ENCODE measurements at regions not wholly inside any gene's neighbourhood (a gene's known extent, or its start where the extent isn't known, plus 50 kb on each side); places are given as distances from the start of the nearest gene placed in this dataset.
A peak's percentile ranks its signal among the peaks of the same experiment; 100 is the strongest.

GRCh38 chr21:38925478-38925877 is 119.7 kb downstream of the ETS2 start:
- Histone ChIP-seq H3K27ac (ENCODE audit: extremely low read depth, low read depth, low read length) (no peak overlapping the region), H3K4me3 (ENCODE audit: low read depth, low read length) (no peak overlapping the region), H3K9me3 (ENCODE audit: control insufficient read depth, insufficient read depth, low read depth, low read length) (no peaks in the 10 kb centered on the region), H3K4me1 (ENCODE audit: control insufficient read depth, insufficient read depth, low read length) (no peaks in the 10 kb centered on the region), H3K36me3 (ENCODE audit: control insufficient read depth in 2 of 2, insufficient read depth in 1 of 2, low read length in 2 of 2) (no peaks in the 10 kb centered on the region)
- ChIA-PET CTCF (interaction anchor here (0.7 kb wide), 1 partner anchor 10 kb away, joined by 3 read pairs; no protein-coding TSS in a partner anchor), POLR2A (no interaction called here)
- TF ChIP-seq ZBTB1 (tag by site-specific recombination; IDR thresholded peaks at IDR 0.05) = no peak
- TF ChIP-seq TRIM28 (IDR thresholded peaks at IDR 0.05; ENCODE audit: borderline replicate concordance, low read length) = no peak
- no peak for TF ChIP-seq ZNF148 (tag by site-specific recombination; IDR thresholded peaks at IDR 0.05; ENCODE audit: borderline replicate concordance)
- no peak for TF ChIP-seq ZNF26 (tag by site-specific recombination; IDR thresholded peaks at IDR 0.05)
- no peak for TF ChIP-seq ZSCAN4 (tag by site-specific recombination; IDR thresholded peaks at IDR 0.05)
- TF ChIP-seq ZNF140 (tag by site-specific recombination; IDR thresholded peaks at IDR 0.05) = no peak
- TF ChIP-seq HOXC10 (CRISPR knock-in tag; IDR thresholded peaks at IDR 0.05) = no peak
- TF ChIP-seq ZBTB17 (tag by site-specific recombination; IDR thresholded peaks at IDR 0.05) = no peak
- TF ChIP-seq BCL11B (tag by site-specific recombination; IDR thresholded peaks at IDR 0.05; ENCODE audit: low read depth) = no peak
- TF ChIP-seq ZNF48 (tag by site-specific recombination; IDR thresholded peaks at IDR 0.05) = no peak
- no peak for TF ChIP-seq ZNF707 (tag by site-specific recombination; IDR thresholded peaks at IDR 0.05)
- TF ChIP-seq HOXA7 (CRISPR knock-in tag; IDR thresholded peaks at IDR 0.05; ENCODE audit: borderline replicate concordance) = no peak

- ChIA-PET POLR2A (no interaction called here), CTCF (no interaction called here)
- Histone ChIP-seq H3K27ac (ENCODE audit: extremely low read depth, low read depth, low read length) (no peak overlapping the region), H3K4me1 (ENCODE audit: control insufficient read depth, insufficient read depth, low read length) (no peaks in the 10 kb centered on the region), H3K9me3 (ENCODE audit: control insufficient read depth, insufficient read depth, low read depth, low read length) (no peaks in the 10 kb centered on the region), H3K36me3 (ENCODE audit: control insufficient read depth in 2 of 2, insufficient read depth in 1 of 2, low read length in 2 of 2) (no peaks in the 10 kb centered on the region), H3K4me3 (ENCODE audit: low read depth, low read length) (no peak overlapping the region)
- no peak for TF ChIP-seq ZNF621 (tag by site-specific recombination; IDR thresholded peaks at IDR 0.05)
- peak; percentile 93 for TF ChIP-seq ZNF623 (tag by site-specific recombination; IDR thresholded peaks at IDR 0.05)
- no peak for TF ChIP-seq ZNF488 (tag by site-specific recombination; IDR thresholded peaks at IDR 0.05)
- no peak for TF ChIP-seq ZNF292 (tag by site-specific recombination; IDR thresholded peaks at IDR 0.05; ENCODE audit: borderline replicate concordance, low read depth)
- no peak for TF ChIP-seq ZNF138 (tag by site-specific recombination; IDR thresholded peaks at IDR 0.05; ENCODE audit: borderline replicate concordance)
These were observed 119.2 kb downstream of the ETS2 start for GRCh38 chr21:38924954-38925353.

- Histone ChIP-seq H3K4me3 (ENCODE audit: low read depth, low read length) (no peak overlapping the region), H3K4me1 (ENCODE audit: control insufficient read depth, insufficient read depth, low read length) (no peaks in the 10 kb centered on the region), H3K9me3 (ENCODE audit: control insufficient read depth, insufficient read depth, low read depth, low read length) (no peaks in the 10 kb centered on the region), H3K36me3 (ENCODE audit: control insufficient read depth in 2 of 2, insufficient read depth in 1 of 2, low read length in 2 of 2) (no peaks in the 10 kb centered on the region), H3K27ac (ENCODE audit: extremely low read depth, low read depth, low read length) (no peak overlapping the region)
- TF ChIP-seq GLI2 (tag by site-specific recombination; IDR thresholded peaks at IDR 0.05; ENCODE audit: borderline replicate concordance, low read depth) (no peak), ZNF585B (tag by site-specific recombination; IDR thresholded peaks at IDR 0.05) (no peak), ZEB2 (tag by site-specific recombination; IDR thresholded peaks at IDR 0.05) (no peak), ZNF398 (tag by site-specific recombination; IDR thresholded peaks at IDR 0.05) (no peak), PBX3 (CRISPR knock-in tag; IDR thresholded peaks at IDR 0.05) (no peak)
- ChIA-PET CTCF (interaction anchor here (0.7 to 1.0 kb wide), 2 partner anchors 9 to 254 kb away, joined by 3 to 5 read pairs; no protein-coding TSS in a partner anchor), POLR2A (no interaction called here)
These were observed 117.7 kb downstream of the ETS2 start for GRCh38 chr21:38923429-38923828.
